BLaER1 (cell line): ENCODE measurements at regions not wholly inside any gene's neighbourhood (a gene's known extent, or its start where the extent isn't known, plus 50 kb on each side); places are given as distances from the start of the nearest gene placed in this dataset.

Experiments
- H3K27ac ChIP-seq: shearing (Covaris generic); formaldehyde crosslinking; 2 replicates; pipeline ENCODE4 v1.8.1; 2022
- H3K27me3 ChIP-seq: shearing (Covaris generic); formaldehyde crosslinking; 2 replicates; pipeline ENCODE4 v1.8.1; 2022
- H3K36me3 ChIP-seq: shearing (Covaris generic); formaldehyde crosslinking; 2 replicates; pipeline ENCODE4 v1.8.1; 2022
- H3K4me1 ChIP-seq: shearing (Covaris generic); formaldehyde crosslinking; 2 replicates; pipeline ENCODE4 v1.8.1; 2022
- H3K4me2 ChIP-seq: shearing (Covaris generic); formaldehyde crosslinking; 2 replicates; pipeline ENCODE4 v1.8.1; 2022
- H3K4me3 ChIP-seq: shearing (Covaris generic); formaldehyde crosslinking; 2 replicates; pipeline ENCODE4 v1.8.1; 2022
- H3K9ac ChIP-seq: shearing (Covaris generic); formaldehyde crosslinking; 2 replicates; pipeline ENCODE4 v1.8.1; 2022
- H3K9me3 ChIP-seq: shearing (Covaris generic); formaldehyde crosslinking; 2 replicates; pipeline ENCODE4 v1.8.1; 2022
- H4K20me1 ChIP-seq: shearing (Covaris generic); formaldehyde crosslinking; 2 replicates; pipeline ENCODE4 v1.8.1; 2022
- Cebpa-rat ChIP-seq: shearing (Covaris generic); IDR thresholded peaks from 2 replicates; pipeline ENCODE4 v1.8.1; 2022

- Histone ChIP-seq H3K27ac (no peak overlapping the region), H4K20me1 (no peaks in the 10 kb centered on the region), H3K4me2 (peak overlapping the region; percentile 44), H3K36me3 (no peaks in the 10 kb centered on the region), H3K9me3 (peaks cover 23% of the 10 kb centered on the region), H3K4me3 (no peak overlapping the region), H3K9ac (no peak overlapping the region), H3K4me1 (peaks cover 11% of the 10 kb centered on the region), H3K27me3 (no peaks in the 10 kb centered on the region)
- no peak for TF ChIP-seq Cebpa-rat
Observed at GRCh38 chr1:30145723-30146303, 577.6 kb downstream of the MATN1 start.

GRCh38 chr1:30144831-30145230, 578.6 kb downstream of the MATN1 start:
- no peak for TF ChIP-seq Cebpa-rat
- peaks cover 11% of the 10 kb centered on the region for H3K4me1 ChIP-seq
- H3K4me2 ChIP-seq, result no peak overlapping the region
- H3K9ac ChIP-seq, result no peak overlapping the region
- no peaks in the 10 kb centered on the region for H3K27me3 ChIP-seq
- H4K20me1 ChIP-seq, result no peaks in the 10 kb centered on the region
- no peak overlapping the region for H3K4me3 ChIP-seq
- H3K27ac ChIP-seq, result no peak overlapping the region
- H3K9me3 ChIP-seq, result peaks cover 22% of the 10 kb centered on the region
- no peaks in the 10 kb centered on the region for H3K36me3 ChIP-seq

GRCh38 chr1:30143517-30143916, 579.9 kb downstream of the MATN1 start:
- Histone ChIP-seq H3K9ac (no peak overlapping the region), H4K20me1 (no peaks in the 10 kb centered on the region), H3K27me3 (no peaks in the 10 kb centered on the region), H3K36me3 (no peaks in the 10 kb centered on the region), H3K9me3 (peaks cover 22% of the 10 kb centered on the region), H3K4me2 (no peak overlapping the region), H3K27ac (no peak overlapping the region), H3K4me3 (no peak overlapping the region), H3K4me1 (peaks cover 11% of the 10 kb centered on the region)
- TF ChIP-seq Cebpa-rat, result no peak

- no peak overlapping the region for H3K4me2 ChIP-seq
- H4K20me1 ChIP-seq, result no peaks in the 10 kb centered on the region
- no peak overlapping the region for H3K9ac ChIP-seq
- no peaks in the 10 kb centered on the region for H3K4me1 ChIP-seq
- H3K27ac ChIP-seq, result no peak overlapping the region
- H3K9me3 ChIP-seq, result peaks cover 22% of the 10 kb centered on the region
- TF ChIP-seq Cebpa-rat, result no peak
- no peaks in the 10 kb centered on the region for H3K36me3 ChIP-seq
- no peaks in the 10 kb centered on the region for H3K27me3 ChIP-seq
- no peak overlapping the region for H3K4me3 ChIP-seq
Observed at GRCh38 chr1:30140566-30140965, 582.8 kb downstream of the MATN1 start.

- Histone ChIP-seq H3K27ac (no peak overlapping the region), H3K4me1 (no peaks in the 10 kb centered on the region), H3K36me3 (no peaks in the 10 kb centered on the region), H3K9me3 (peaks cover 11% of the 10 kb centered on the region), H3K4me2 (no peak overlapping the region), H3K4me3 (no peak overlapping the region), H4K20me1 (no peaks in the 10 kb centered on the region), H3K27me3 (no peaks in the 10 kb centered on the region), H3K9ac (no peak overlapping the region)
- TF ChIP-seq Cebpa-rat, result no peak
Observed at GRCh38 chr1:30138891-30139290, 584.5 kb downstream of the MATN1 start.

GRCh38 chr1:30137001-30137400, 586.4 kb downstream of the MATN1 start:
- no peaks in the 10 kb centered on the region for H4K20me1 ChIP-seq
- H3K27ac ChIP-seq, result no peak overlapping the region
- H3K36me3 ChIP-seq, result no peaks in the 10 kb centered on the region
- no peak overlapping the region for H3K9ac ChIP-seq
- H3K4me2 ChIP-seq, result no peak overlapping the region
- no peaks in the 10 kb centered on the region for H3K27me3 ChIP-seq
- no peaks in the 10 kb centered on the region for H3K9me3 ChIP-seq
- H3K4me1 ChIP-seq, result no peaks in the 10 kb centered on the region
- H3K4me3 ChIP-seq, result no peak overlapping the region
- TF ChIP-seq Cebpa-rat, result no peak

GRCh38 chr1:30135698-30136097, 587.7 kb downstream of the MATN1 start:
- no peaks in the 10 kb centered on the region for H3K36me3 ChIP-seq
- no peak overlapping the region for H3K9ac ChIP-seq
- no peaks in the 10 kb centered on the region for H3K9me3 ChIP-seq
- no peak overlapping the region for H3K27ac ChIP-seq
- no peak overlapping the region for H3K4me2 ChIP-seq
- no peaks in the 10 kb centered on the region for H3K27me3 ChIP-seq
- H3K4me1 ChIP-seq, result peaks cover 6% of the 10 kb centered on the region
- no peaks in the 10 kb centered on the region for H4K20me1 ChIP-seq
- TF ChIP-seq Cebpa-rat, result no peak
- no peak overlapping the region for H3K4me3 ChIP-seq

GRCh38 chr1:30134466-30135217, 588.7 kb downstream of the MATN1 start:
- H3K9me3 ChIP-seq, result no peaks in the 10 kb centered on the region
- no peak for TF ChIP-seq Cebpa-rat
- H3K9ac ChIP-seq, result no peak overlapping the region
- no peak overlapping the region for H3K4me3 ChIP-seq
- H3K36me3 ChIP-seq, result no peaks in the 10 kb centered on the region
- H3K27me3 ChIP-seq, result no peaks in the 10 kb centered on the region
- peaks cover 16% of the 10 kb centered on the region for H3K4me1 ChIP-seq
- H4K20me1 ChIP-seq, result no peaks in the 10 kb centered on the region
- no peak overlapping the region for H3K27ac ChIP-seq
- no peak overlapping the region for H3K4me2 ChIP-seq

GRCh38 chr1:30133414-30134055, 589.9 kb downstream of the MATN1 start:
- H3K36me3 ChIP-seq, result no peaks in the 10 kb centered on the region
- no peak overlapping the region for H3K27ac ChIP-seq
- no peak overlapping the region for H3K4me2 ChIP-seq
- no peaks in the 10 kb centered on the region for H4K20me1 ChIP-seq
- H3K9ac ChIP-seq, result no peak overlapping the region
- H3K27me3 ChIP-seq, result no peaks in the 10 kb centered on the region
- TF ChIP-seq Cebpa-rat, result no peak
- no peak overlapping the region for H3K4me3 ChIP-seq
- H3K4me1 ChIP-seq, result peaks cover 18% of the 10 kb centered on the region
- H3K9me3 ChIP-seq, result no peaks in the 10 kb centered on the region

- Histone ChIP-seq H3K9me3 (no peaks in the 10 kb centered on the region), H3K4me2 (no peak overlapping the region), H3K4me1 (peaks cover 18% of the 10 kb centered on the region), H3K27me3 (no peaks in the 10 kb centered on the region), H3K9ac (no peak overlapping the region), H3K27ac (no peak overlapping the region), H3K4me3 (no peak overlapping the region), H4K20me1 (no peaks in the 10 kb centered on the region), H3K36me3 (no peaks in the 10 kb centered on the region)
- no peak for TF ChIP-seq Cebpa-rat
Observed at GRCh38 chr1:30132602-30133286, 590.6 kb downstream of the MATN1 start.
